Right lobe of liver (tissue), 6 donors: ENCODE measurements at regions not wholly inside any gene's neighbourhood (a gene's known extent, or its start where the extent isn't known, plus 50 kb on each side); places are given as distances from the start of the nearest gene placed in this dataset.

ENCODE experiments used
- ATAC-seq, 4 donors: fragments of 200-7000 bp; cut with Tn5 transposase; one replicate each; pipeline ENCODE4 v1.9.1; 2020; ENCODE audit warnings: mild to moderate bottlenecking in 4 of 4, moderate library complexity in 4 of 4
- DNase-seq, 3 donors: peaks; one replicate each; pipeline ENCODE4 v3.0.0-alpha.2; 2020
- H3K27ac ChIP-seq, 3 donors: fragments of 200-600 bp; one replicate each; pipeline ENCODE4 v1.8.0; 2022
- H3K27me3 ChIP-seq, 2 donors: fragments of 200-600 bp; one replicate each; pipeline ENCODE4 v1.8.0; 2022
- H3K36me3 ChIP-seq, 4 donors: fragments of 200-600 bp; sonication (generic) in 1 of 4; one replicate each; pipeline versions ENCODE4 v1.5.1 to v1.8.0; 2017 to 2022; ENCODE audit warnings: control low read depth in 1 of 4
- H3K4me1 ChIP-seq, 4 donors: fragments of 200-600 bp; sonication (generic) in 1 of 4; one replicate each; pipeline versions ENCODE4 v1.5.1 to v1.8.0; 2017 to 2022; ENCODE audit warnings: control low read depth in 1 of 4
- H3K4me3 ChIP-seq, 3 donors: fragments of 200-600 bp; one replicate each; pipeline ENCODE4 v1.8.0; 2022
- H3K9me3 ChIP-seq, 4 donors: fragments of 200-600 bp; sonication (generic) in 1 of 4; one replicate each; pipeline versions ENCODE4 v1.5.1 to v1.8.0; 2017 to 2022; ENCODE audit warnings: control low read depth in 1 of 4
- POLR2A ChIP-seq: fragments of 450-650 bp; IDR thresholded peaks from one replicate; pipeline ENCODE4 v1.6.1; 2017; ENCODE audit warnings: antibody characterized with exemption, mild to moderate bottlenecking
- WGBS: methylation state at CpG from one replicate; pipeline ENCODE4 v1.1.6; 2018; ENCODE audit warnings: low coverage, low lambda C conversion rate; ENCODE audit not compliant: insufficient coverage; ENCODE audit errors: missing lambda C conversion rate; 5-methylcytosine and 5-hydroxymethylcytosine counted together
- intact Hi-C, 2 donors: fragments of 100-400 bp; cut with DNase I; formaldehyde crosslinking; loops; one replicate each; pipeline versions ENCODE4 v1.11.2 to v1.14.1; 2022
- TF ChIP-seq, protein P1 (sequence below), 4 donors: fragments of 200-600 bp in 3 of 4; fragments of 450-650 bp in 1 of 4; IDR thresholded peaks; one replicate each; pipeline versions ENCODE4 v1.5.1 to v1.8.0; 2016 to 2022; ENCODE audit warnings: antibody characterized with exemption in 4 of 4, mild to moderate bottlenecking in 2 of 4
- donor health status: DM: no; HTN: yes; CAD: no.
- donor health status: DM: no; HTN: no; CAD: no.
- donor health status: DM: no; HTN: no; CAD: no.
- donor health status: DM: no; HTN: yes; CAD: no.
- donor health status: DM: no; HTN: yes; CAD: no.

- no peaks in the 10 kb centered on the region for H3K4me1 ChIP-seq
- no peaks in the 10 kb centered on the region for H3K9me3 ChIP-seq
- ATAC-seq (no peak), DNase-seq (no peak)
- no peaks in the 10 kb centered on the region for H3K27me3 ChIP-seq
- no peak overlapping the region for H3K4me3 ChIP-seq
- 84% methylated on average over 2 of the region's 2 CpGs for WGBS
- no peaks in the 10 kb centered on the region for H3K36me3 ChIP-seq
- no peak overlapping the region for H3K27ac ChIP-seq
- TF ChIP-seq, protein P1, sequence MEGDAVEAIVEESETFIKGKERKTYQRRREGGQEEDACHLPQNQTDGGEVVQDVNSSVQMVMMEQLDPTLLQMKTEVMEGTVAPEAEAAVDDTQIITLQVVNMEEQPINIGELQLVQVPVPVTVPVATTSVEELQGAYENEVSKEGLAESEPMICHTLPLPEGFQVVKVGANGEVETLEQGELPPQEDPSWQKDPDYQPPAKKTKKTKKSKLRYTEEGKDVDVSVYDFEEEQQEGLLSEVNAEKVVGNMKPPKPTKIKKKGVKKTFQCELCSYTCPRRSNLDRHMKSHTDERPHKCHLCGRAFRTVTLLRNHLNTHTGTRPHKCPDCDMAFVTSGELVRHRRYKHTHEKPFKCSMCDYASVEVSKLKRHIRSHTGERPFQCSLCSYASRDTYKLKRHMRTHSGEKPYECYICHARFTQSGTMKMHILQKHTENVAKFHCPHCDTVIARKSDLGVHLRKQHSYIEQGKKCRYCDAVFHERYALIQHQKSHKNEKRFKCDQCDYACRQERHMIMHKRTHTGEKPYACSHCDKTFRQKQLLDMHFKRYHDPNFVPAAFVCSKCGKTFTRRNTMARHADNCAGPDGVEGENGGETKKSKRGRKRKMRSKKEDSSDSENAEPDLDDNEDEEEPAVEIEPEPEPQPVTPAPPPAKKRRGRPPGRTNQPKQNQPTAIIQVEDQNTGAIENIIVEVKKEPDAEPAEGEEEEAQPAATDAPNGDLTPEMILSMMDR (IDR thresholded peaks at IDR 0.05) = no peak
- TF ChIP-seq POLR2A = no peak
- intact Hi-C loops = no loop called here
Measured at GRCh38 chr3:156763386-156763785, 62.8 kb upstream of the LEKR1 start.

DNA sequence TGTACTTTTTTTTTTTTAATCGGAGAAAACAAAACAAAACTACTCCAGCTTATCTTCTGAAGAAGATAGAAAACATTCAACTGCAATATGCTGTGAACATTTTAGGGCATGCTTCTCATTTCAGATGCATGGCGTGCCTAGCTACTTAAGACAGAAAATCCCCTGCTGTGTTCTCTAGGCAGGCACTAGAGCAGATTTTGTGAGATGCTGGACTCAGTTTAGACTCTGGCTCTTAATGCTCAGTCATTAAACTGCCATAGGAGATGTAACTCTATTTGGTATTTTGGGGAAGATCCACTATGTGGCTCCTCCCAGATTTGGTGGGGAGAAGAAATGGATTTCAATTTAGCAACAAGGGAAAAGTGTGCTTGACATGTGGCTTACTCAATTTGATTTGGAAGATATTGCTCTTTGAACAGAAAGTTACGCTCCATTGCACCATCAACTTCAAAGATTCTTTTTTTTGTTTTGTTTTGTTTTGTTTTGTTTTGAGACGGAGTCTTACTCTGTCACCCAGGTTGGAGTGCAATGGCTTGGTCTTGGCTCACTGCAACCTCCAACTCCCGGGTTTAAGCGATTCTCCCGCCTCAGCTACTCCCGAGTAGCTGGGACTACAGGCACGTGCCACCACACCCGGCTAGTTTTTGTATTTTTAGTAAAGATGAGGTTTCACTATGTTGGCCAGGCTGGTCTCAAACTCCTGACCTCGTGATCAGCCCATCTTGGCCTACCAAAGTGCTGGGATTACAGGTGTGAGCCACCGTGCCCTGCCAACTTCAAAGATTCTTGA lies 62.0 kb upstream of the LEKR1 start:
- TF ChIP-seq, protein P1 (IDR thresholded peaks at IDR 0.05) = no peak
- no peak for TF ChIP-seq POLR2A
- WGBS = 77% methylated on average over 10 of the region's 12 CpGs

DNA sequence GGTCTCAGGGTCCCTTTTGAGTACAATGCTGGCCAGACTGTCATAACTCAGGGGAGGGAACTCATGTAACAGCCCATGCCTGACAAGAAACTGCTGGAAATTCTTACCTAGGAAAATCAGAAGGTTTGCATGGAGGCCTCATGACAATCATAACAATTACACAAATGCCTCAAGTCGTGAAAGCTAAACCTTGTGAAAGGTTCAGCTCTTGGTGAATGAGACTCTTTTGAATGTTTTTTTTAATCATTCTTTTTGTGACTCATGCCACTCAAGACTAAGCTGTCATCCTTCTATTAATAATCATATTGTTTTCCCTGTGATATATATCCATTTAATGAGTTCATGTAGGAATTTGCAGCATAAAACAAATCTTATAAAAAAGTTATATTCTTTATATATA lies 61.4 kb upstream of the LEKR1 start:
- H3K9me3 ChIP-seq = no peaks in the 10 kb centered on the region
- no peak for ATAC-seq
- H3K27me3 ChIP-seq = no peaks in the 10 kb centered on the region
- no peak overlapping the region for H3K27ac ChIP-seq
- TF ChIP-seq POLR2A = no peak
- TF ChIP-seq, protein P1 (IDR thresholded peaks at IDR 0.05) = no peak
- no peak for DNase-seq
- H3K4me1 ChIP-seq = no peaks in the 10 kb centered on the region
- WGBS = no CpG with 5 or more reads among the region's 1 CpG
- intact Hi-C loops = no loop called here
- H3K4me3 ChIP-seq = no peak overlapping the region
- no peaks in the 10 kb centered on the region for H3K36me3 ChIP-seq

More for the DNA sequence above, 62.0 kb upstream of the LEKR1 start:
- H3K36me3 ChIP-seq = no peaks in the 10 kb centered on the region
- DNase-seq = no peak
- H3K27ac ChIP-seq = no peak overlapping the region
- no peaks in the 10 kb centered on the region for H3K9me3 ChIP-seq
- no peak for ATAC-seq
- intact Hi-C loops = no loop called here
- no peak overlapping the region for H3K4me3 ChIP-seq
- no peaks in the 10 kb centered on the region for H3K4me1 ChIP-seq
- no peaks in the 10 kb centered on the region for H3K27me3 ChIP-seq

- intact Hi-C loops = no loop called here
- ATAC-seq = no peak
Measured at GRCh38 chr3:156768390-156768789, 57.8 kb upstream of the LEKR1 start.

More at GRCh38 chr3:156768390-156768789, 57.8 kb upstream of the LEKR1 start:
- no peak overlapping the region for H3K27ac ChIP-seq
- no peak overlapping the region for H3K4me3 ChIP-seq
- H3K27me3 ChIP-seq = no peaks in the 10 kb centered on the region
- H3K4me1 ChIP-seq = no peaks in the 10 kb centered on the region
- no peak for DNase-seq
- H3K9me3 ChIP-seq = no peaks in the 10 kb centered on the region
- 90% methylated on average over 3 of the region's 3 CpGs for WGBS
- TF ChIP-seq, protein P1 (IDR thresholded peaks at IDR 0.05) = no peak
- TF ChIP-seq POLR2A = no peak
- no peaks in the 10 kb centered on the region for H3K36me3 ChIP-seq
